ENCODE measurements at regions not wholly inside any gene's neighbourhood (a gene's known extent, or its start where the extent isn't known, plus 50 kb on each side); places are given as distances from the start of the nearest gene placed in this dataset.

DNA sequence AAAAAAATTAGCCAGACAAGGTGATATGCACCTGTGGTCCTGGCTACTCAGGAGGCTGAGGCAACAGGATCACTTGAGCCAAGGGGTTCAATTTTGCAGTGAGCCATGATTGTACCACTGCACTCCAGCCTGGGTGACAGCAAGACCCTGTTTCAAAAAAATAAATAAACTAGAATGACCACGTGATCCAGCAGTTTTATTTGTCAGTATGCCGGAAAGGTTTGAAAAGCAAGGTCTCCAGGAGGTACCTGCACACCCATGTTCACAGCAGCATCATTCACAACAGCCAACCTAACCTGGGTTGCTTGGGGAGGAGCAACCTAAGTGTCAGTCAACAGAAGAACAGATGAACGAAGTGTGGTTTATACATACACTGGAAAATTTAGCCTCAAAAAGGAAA, 78.7 kb upstream of the SEPTIN5 start:
- Histone ChIP-seq H3K27me3 (no peaks in the 10 kb centered on the region), H3K27ac (no peak overlapping the region), H3K9me3 (no peaks in the 10 kb centered on the region), H3K4me3 (no peak overlapping the region), H3K36me3 (no peaks in the 10 kb centered on the region), H3K4me1 (no peaks in the 10 kb centered on the region)
- DNase-seq, result peak in 1 of 3 donors; percentile 21
- no peak for TF ChIP-seq POLR2A (IDR thresholded peaks at IDR 0.05)
- TF ChIP-seq, protein P1, sequence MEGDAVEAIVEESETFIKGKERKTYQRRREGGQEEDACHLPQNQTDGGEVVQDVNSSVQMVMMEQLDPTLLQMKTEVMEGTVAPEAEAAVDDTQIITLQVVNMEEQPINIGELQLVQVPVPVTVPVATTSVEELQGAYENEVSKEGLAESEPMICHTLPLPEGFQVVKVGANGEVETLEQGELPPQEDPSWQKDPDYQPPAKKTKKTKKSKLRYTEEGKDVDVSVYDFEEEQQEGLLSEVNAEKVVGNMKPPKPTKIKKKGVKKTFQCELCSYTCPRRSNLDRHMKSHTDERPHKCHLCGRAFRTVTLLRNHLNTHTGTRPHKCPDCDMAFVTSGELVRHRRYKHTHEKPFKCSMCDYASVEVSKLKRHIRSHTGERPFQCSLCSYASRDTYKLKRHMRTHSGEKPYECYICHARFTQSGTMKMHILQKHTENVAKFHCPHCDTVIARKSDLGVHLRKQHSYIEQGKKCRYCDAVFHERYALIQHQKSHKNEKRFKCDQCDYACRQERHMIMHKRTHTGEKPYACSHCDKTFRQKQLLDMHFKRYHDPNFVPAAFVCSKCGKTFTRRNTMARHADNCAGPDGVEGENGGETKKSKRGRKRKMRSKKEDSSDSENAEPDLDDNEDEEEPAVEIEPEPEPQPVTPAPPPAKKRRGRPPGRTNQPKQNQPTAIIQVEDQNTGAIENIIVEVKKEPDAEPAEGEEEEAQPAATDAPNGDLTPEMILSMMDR (IDR thresholded peaks at IDR 0.05), result no peak

DNA sequence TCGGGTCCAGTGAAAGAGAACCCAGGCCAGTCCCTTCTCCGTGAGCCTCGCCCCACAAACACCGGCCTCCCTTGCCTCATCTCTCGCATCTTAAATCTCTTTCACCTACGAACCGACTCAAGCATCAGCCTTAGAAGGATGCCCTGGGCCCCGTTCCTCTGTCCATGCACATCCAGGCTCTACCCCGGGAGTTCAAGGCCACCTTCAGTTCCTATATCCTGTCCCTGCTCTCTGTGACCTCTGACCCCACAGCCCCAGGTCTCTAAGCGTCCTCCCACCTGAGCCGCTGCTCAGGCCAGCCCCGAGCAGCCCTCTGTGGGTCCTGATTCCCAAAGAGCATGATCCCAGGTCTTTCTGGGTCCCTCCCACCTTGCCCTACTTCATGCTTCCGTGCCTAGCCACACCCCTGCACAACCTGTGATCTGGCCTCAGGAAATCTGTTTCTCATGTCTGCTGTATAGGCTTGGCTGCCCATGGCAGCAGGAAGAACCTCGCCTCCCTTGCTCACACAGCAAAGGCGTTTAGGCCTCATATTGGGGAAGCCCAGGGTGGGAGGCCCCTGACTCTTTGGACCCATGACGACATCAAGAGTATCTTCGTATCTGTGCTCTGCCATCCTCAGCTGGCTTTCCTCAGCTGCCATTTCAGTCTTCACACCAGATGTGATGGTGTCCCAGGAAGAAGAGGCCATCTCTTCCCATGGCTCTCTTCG, 77.5 kb upstream of the SEPTIN5 start:
- Histone ChIP-seq H3K36me3 (no peaks in the 10 kb centered on the region), H3K9me3 (no peaks in the 10 kb centered on the region), H3K27me3 (no peaks in the 10 kb centered on the region), H3K4me1 (no peaks in the 10 kb centered on the region), H3K4me3 (no peak overlapping the region), H3K27ac (no peak overlapping the region)
- TF ChIP-seq POLR2A (IDR thresholded peaks at IDR 0.05), result no peak
- TF ChIP-seq, protein P1 (IDR thresholded peaks at IDR 0.05), result no peak
- DNase-seq, result peak in 1 of 3 donors; percentile 31

DNA sequence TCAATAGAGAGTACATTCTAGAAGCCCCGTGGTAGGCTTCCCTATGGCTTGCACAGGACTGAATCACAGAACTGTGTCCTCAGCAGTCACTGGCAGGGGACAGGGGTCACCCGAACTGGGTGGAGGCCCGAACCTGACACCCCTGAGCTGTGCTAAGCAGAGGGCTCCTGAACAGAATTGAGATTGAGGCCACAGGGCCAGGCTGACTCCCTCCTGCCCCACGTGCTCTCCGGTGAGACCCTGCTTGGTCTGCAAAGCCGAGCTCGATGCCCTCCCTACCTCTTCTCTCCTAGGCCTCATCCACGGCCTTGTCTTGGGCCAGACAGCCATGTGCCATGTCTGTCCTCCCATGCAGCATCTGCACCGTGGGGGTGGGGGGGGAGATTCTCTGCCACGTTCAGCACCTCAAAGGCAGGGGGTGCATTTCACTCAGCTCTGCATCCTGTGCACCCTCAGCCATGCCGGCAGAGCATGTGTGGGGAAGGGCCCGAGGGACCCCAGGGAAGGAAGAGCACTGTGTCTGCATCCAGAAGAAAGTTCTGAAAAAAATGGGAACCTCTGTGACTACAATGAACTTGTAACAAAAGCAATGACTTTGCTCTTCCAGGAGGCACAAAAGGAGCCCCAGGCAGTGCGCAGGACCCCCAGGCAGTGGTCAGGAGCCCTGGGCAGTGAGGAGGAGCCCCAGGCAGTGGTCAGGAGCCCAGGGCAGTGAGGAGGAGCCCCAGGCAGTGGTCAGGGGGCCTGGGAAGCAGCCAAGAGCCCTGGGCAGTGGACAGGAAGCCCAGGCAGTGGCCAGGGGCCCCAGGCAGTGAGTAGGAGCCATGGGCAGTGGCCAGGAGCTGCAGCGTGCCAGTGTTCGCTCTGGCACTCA, 76.7 kb upstream of the SEPTIN5 start:
- peak in 1 of 3 donors; percentile 24 for DNase-seq
- no peak for TF ChIP-seq POLR2A (IDR thresholded peaks at IDR 0.05)
- TF ChIP-seq, protein P1 (IDR thresholded peaks at IDR 0.05), result no peak
- Histone ChIP-seq H3K4me3 (no peak overlapping the region), H3K36me3 (no peaks in the 10 kb centered on the region), H3K4me1 (no peaks in the 10 kb centered on the region), H3K9me3 (no peaks in the 10 kb centered on the region), H3K27me3 (no peaks in the 10 kb centered on the region), H3K27ac (no peak overlapping the region)

DNA sequence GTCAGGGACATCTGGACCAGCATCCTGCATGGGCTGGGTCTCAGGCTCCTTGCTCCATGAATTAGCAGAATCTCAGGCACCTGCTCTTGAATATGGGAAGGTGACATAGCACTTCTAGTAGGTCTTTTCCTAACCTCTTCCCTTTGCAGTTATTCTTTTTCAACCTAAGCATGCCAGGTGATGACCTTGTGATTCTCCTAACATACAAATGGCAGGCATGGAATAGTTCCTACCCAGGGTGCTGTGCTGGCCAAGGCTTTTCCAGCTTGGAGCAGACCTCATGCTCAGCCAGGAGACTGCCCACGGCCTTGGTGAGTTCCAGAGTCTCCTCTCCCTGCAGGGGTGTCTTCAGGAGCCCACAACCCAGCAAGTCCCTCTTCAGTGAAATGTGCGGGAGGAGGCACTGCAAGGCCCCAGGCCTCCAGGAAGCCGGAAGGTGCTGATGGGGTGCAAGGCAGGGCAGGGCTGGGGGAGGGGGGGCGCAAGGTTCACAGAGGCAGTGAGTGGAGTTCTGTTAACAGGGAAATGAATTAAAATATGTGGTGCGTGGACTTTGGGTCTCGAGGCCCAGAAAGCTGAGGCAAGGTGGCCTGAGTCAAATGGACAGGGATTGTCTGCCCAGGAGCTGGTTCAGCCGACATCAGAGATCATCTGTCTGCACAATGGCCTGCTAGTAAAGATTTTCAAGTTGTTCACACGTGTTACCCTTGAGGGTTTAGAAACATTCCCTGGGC, 75.9 kb upstream of the SEPTIN5 start:
- DNase-seq, result peak in 1 of 3 donors; percentile 27
- no peak for TF ChIP-seq POLR2A (IDR thresholded peaks at IDR 0.05)
- TF ChIP-seq, protein P1 (IDR thresholded peaks at IDR 0.05), result no peak
- no peak overlapping the region for H3K4me3 ChIP-seq
- no peaks in the 10 kb centered on the region for H3K36me3 ChIP-seq
- no peaks in the 10 kb centered on the region for H3K4me1 ChIP-seq
- H3K9me3 ChIP-seq, result no peaks in the 10 kb centered on the region
- no peaks in the 10 kb centered on the region for H3K27me3 ChIP-seq
- H3K27ac ChIP-seq, result no peak overlapping the region

DNA sequence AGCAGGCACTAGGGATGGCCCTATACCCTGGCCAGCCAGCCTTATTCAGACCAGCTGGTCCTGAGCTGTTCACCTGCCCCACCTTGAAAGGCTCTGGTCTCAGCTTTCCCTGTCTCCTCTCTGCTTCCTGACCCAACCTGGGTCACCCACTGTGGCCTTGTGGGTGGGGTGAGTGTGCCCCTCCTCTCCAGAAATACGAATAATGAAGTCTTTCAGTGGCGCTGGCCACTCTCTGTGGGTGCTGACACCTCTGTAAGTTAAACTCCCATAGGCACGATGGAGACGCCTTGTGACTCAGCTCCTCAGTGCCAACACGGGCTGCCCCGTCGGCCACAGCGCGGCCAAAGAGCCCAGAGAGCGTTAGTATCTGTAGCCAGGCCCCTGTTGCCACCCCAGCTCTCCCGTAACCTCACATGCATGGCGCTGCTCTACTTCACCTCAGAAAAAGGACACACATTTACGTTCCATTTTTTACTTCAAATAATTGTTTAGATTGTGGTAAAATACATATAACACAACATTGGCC, 74.6 kb upstream of the SEPTIN5 start:
- H3K4me1 ChIP-seq, result no peaks in the 10 kb centered on the region
- H3K9me3 ChIP-seq, result no peaks in the 10 kb centered on the region
- H3K27me3 ChIP-seq, result no peaks in the 10 kb centered on the region
- H3K4me3 ChIP-seq, result no peak overlapping the region
- no peaks in the 10 kb centered on the region for H3K36me3 ChIP-seq
- peak in 1 of 3 donors; percentile 37 for DNase-seq
- TF ChIP-seq, protein P1 (IDR thresholded peaks at IDR 0.05), result no peak
- no peak for TF ChIP-seq POLR2A (IDR thresholded peaks at IDR 0.05)
- H3K27ac ChIP-seq, result no peak overlapping the region

Measured in Peyer's patch (tissue), 4 donors.